ENCODE measurements at regions not wholly inside any gene's neighbourhood (a gene's known extent, or its start where the extent isn't known, plus 50 kb on each side); places are given as distances from the start of the nearest gene placed in this dataset.

DNA sequence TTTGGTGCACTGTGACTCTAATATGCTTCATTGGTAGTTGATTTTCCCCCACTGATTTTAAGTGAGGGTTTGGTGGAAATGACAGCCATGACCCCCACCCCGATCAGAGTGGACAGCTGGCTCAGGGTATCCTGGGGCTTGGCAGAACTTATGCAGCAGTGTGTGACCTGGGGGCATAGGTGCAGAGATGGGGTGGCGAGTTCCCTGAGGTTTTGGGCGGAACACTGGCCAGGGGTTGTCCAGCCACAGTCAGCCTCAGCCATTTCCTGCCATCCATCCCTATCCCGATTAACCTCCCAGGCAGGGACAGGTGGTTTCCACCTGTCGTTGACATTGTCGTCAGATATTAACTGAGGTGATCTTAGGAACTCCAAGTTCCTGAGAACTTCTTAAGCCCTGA lies 155.8 kb upstream of the CHST15 start:
- Histone ChIP-seq H4K20me1 (ENCODE audit: control insufficient read depth, extremely low read depth, insufficient read depth, low read length) (no peaks in the 10 kb centered on the region), H3K27me3 (ENCODE audit: control insufficient read depth, extremely low read depth, insufficient read depth, low read length) (peaks cover 10% of the 10 kb centered on the region), H3K4me1 (ENCODE audit: control insufficient read depth, extremely low read depth, insufficient read depth, low read length) (no peaks in the 10 kb centered on the region), H3K27ac (ENCODE audit: control insufficient read depth, insufficient read depth, low read length) (no peak overlapping the region), H2AFZ (ENCODE audit: control insufficient read depth, low read length) (no peak overlapping the region), H3K9me3 (ENCODE audit: control insufficient read depth, low read depth, low read length) (no peaks in the 10 kb centered on the region), H3K4me2 (ENCODE audit: control insufficient read depth, extremely low read depth, insufficient read depth, low read depth, low read length) (no peak overlapping the region), H3K9ac (ENCODE audit: control insufficient read depth, extremely low read depth, insufficient read depth, low read length) (no peak overlapping the region), H3K9me1 (ENCODE audit: control insufficient read depth, extremely low read depth, insufficient read depth, low read length) (no peaks in the 10 kb centered on the region), H3K4me3 (ENCODE audit: control insufficient read depth in 2 of 3, extremely low read depth in 1 of 3, insufficient read depth in 2 of 3, low read depth in 1 of 3, low read length in 3 of 3) (no peak overlapping the region), H3K36me3 (ENCODE audit: control insufficient read depth in 2 of 2, extremely low read depth in 1 of 2, insufficient read depth in 2 of 2, low read length in 2 of 2) (no peaks in the 10 kb centered on the region), H3K79me2 (ENCODE audit: control insufficient read depth, insufficient read depth, low read length) (no peaks in the 10 kb centered on the region)
- no peak for TF ChIP-seq EZH2 (IDR thresholded peaks at IDR 0.05; ENCODE audit: low read length)
- TF ChIP-seq, protein P1, sequence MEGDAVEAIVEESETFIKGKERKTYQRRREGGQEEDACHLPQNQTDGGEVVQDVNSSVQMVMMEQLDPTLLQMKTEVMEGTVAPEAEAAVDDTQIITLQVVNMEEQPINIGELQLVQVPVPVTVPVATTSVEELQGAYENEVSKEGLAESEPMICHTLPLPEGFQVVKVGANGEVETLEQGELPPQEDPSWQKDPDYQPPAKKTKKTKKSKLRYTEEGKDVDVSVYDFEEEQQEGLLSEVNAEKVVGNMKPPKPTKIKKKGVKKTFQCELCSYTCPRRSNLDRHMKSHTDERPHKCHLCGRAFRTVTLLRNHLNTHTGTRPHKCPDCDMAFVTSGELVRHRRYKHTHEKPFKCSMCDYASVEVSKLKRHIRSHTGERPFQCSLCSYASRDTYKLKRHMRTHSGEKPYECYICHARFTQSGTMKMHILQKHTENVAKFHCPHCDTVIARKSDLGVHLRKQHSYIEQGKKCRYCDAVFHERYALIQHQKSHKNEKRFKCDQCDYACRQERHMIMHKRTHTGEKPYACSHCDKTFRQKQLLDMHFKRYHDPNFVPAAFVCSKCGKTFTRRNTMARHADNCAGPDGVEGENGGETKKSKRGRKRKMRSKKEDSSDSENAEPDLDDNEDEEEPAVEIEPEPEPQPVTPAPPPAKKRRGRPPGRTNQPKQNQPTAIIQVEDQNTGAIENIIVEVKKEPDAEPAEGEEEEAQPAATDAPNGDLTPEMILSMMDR (optimal IDR thresholded peaks at IDR 0.05 in 1 of 3, IDR thresholded peaks at IDR 0.05 in 1 of 3, conservative IDR thresholded peaks at IDR 0.05 in 1 of 3; ENCODE audit: extremely low read depth in 1 of 3, insufficient read depth in 2 of 3, low read length in 3 of 3) = no peak
- FAIRE-seq (no peak), DNase-seq (ENCODE audit: low read depth, low spot score) (no peak)
- dilution Hi-C loops (cut with MboI; ENCODE audit: extremely low pct_ligation_motif_present, low sequenced_read_pairs) = no loop called here

DNA sequence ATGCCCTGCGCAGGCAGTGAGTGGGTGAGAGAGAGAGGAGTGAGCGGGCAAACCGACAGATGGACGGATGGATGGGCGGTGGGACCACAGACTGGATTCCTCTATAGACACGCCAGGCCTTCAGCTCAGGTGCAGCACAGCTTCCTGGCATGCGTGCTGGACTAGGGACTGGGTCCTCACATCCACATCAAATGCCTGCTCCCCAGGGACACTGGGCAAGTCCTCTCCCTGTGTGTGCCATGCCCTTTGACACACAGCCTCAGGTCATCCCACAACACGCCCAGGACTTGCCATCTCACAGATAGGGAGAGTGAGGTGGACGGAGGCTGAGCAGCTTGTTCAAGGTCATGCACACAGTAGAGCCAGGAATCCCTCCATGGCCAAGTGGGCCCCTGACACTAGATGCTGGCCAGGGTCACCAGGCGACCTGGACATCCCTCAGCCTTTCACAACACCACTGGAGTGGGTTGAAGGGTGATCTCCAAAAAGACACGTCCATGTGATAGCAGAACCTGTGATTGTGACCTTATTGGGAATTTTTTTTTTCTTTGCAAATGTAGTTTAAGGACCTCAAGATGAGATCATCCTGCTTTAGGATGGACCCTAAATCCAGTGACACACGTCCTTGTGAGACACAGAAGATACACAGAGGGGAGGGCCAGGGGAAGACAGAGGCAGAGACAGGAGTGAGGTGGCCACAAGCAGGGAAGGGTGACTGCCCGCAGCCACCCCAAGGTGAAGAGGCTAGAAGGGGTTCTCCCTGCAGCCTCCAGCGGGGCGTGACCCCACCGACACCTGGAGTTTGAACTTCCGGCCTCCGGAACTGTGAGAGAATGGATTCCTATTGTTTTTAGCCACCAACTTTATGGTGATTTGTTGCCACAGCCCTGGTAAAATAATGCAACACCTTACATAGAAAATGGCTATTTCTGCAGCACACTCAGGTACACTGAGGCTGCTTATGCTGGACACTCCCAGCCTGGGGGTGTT lies 155.0 kb upstream of the CHST15 start:
- DNase-seq (ENCODE audit: low read depth, low spot score) (no peak), FAIRE-seq (no peak)

More for the DNA sequence above, 155.0 kb upstream of the CHST15 start:
- Histone ChIP-seq H2AFZ (ENCODE audit: control insufficient read depth, low read length) (no peak overlapping the region), H3K27me3 (ENCODE audit: control insufficient read depth, extremely low read depth, insufficient read depth, low read length) (peaks cover 14% of the 10 kb centered on the region), H3K36me3 (ENCODE audit: control insufficient read depth in 2 of 2, extremely low read depth in 1 of 2, insufficient read depth in 2 of 2, low read length in 2 of 2) (no peaks in the 10 kb centered on the region), H3K4me1 (ENCODE audit: control insufficient read depth, extremely low read depth, insufficient read depth, low read length) (no peaks in the 10 kb centered on the region), H3K79me2 (ENCODE audit: control insufficient read depth, insufficient read depth, low read length) (no peaks in the 10 kb centered on the region), H3K9me3 (ENCODE audit: control insufficient read depth, low read depth, low read length) (no peaks in the 10 kb centered on the region), H3K9me1 (ENCODE audit: control insufficient read depth, extremely low read depth, insufficient read depth, low read length) (no peaks in the 10 kb centered on the region), H3K9ac (ENCODE audit: control insufficient read depth, extremely low read depth, insufficient read depth, low read length) (no peak overlapping the region), H4K20me1 (ENCODE audit: control insufficient read depth, extremely low read depth, insufficient read depth, low read length) (no peaks in the 10 kb centered on the region), H3K27ac (ENCODE audit: control insufficient read depth, insufficient read depth, low read length) (no peak overlapping the region), H3K4me3 (ENCODE audit: control insufficient read depth in 2 of 3, extremely low read depth in 1 of 3, insufficient read depth in 2 of 3, low read depth in 1 of 3, low read length in 3 of 3) (no peak overlapping the region), H3K4me2 (ENCODE audit: control insufficient read depth, extremely low read depth, insufficient read depth, low read depth, low read length) (no peak overlapping the region)
- dilution Hi-C loops (cut with MboI; ENCODE audit: extremely low pct_ligation_motif_present, low sequenced_read_pairs) = no loop called here
- no peak for TF ChIP-seq EZH2 (IDR thresholded peaks at IDR 0.05; ENCODE audit: low read length)
- TF ChIP-seq, protein P1 (optimal IDR thresholded peaks at IDR 0.05 in 1 of 3, IDR thresholded peaks at IDR 0.05 in 1 of 3, conservative IDR thresholded peaks at IDR 0.05 in 1 of 3; ENCODE audit: extremely low read depth in 1 of 3, insufficient read depth in 2 of 3, low read length in 3 of 3) = no peak
